ENCODE measurements at regions not wholly inside any gene's neighbourhood (a gene's known extent, or its start where the extent isn't known, plus 50 kb on each side); places are given as distances from the start of the nearest gene placed in this dataset.

DNA sequence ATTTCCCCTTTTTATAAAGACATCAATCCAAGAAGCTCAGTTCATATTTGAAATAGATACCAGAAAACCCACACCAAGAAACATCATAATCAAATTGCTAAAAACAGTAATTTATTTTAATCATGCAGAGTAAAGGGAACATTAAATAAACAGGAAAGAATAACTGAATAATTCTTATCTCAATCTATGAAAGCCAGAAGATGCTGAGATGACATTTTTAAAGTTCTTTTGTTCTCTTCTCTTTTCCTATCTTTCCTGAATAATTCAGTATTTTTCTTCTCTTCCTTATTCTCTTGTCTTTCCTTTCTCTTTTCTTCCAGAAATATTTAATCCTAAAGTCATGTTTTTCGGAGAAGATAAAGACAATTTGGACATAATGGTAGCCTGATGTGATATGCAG lies 259.0 kb upstream of the OPRM1 start:
- no peak for DNase-seq

DNA sequence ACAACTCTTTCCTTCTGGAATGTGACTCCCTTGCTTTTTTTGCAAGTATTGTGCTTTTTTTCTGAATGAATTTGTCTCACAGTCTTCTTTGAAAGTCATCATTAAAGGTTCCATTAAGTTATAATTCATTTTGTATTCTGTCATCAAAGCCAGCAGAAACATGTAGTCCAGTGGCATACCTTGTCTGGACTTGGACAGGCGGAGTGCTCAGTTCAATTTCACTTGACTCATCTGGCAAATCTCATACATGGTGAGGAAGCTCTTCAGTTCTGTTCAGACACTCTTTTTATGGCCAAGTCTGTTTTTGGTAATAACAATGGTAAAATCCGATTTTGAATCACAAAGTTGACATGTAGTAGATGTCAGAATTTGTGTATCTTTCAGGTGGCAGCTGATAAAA lies 260.8 kb upstream of the OPRM1 start:
- DNase-seq: no peak

DNA sequence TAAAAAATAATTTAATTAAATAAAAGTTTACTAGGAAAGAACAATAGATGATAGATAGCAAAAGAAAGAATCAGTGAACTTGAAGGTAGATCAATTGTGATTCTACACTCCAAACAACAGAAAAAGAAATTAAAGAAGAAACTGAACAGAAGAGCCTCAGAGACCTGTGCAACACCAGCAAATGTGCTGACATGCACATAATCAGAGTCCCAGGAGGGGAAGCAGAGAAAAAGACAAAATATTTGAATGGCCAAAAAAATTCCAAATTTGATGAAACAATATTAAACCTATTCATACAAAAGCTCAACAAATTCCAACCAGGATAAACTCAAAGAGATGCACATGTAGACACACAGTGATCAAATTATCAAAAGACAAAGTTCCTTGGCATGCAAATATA lies 267.5 kb upstream of the OPRM1 start:
- no peak for DNase-seq

DNA sequence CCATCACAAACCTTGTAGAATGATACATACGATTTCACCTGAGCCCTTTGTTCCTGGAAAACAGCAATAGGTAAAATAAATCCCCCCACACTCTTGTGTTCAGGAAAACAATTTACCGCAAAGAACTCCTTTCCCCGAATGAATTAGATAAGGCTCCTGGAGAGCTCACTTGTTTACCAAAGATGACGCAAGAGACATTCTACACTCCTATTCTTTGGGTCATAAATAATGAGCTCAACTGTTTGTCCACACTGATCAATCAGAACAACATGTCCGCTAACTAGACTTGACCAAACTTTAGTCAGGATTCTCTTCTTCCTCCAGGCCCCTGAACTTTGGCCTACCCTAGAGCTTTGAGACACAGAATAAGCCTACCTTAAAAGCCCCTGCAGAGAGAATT lies 271.9 kb upstream of the OPRM1 start:
- no peak for DNase-seq

DNA sequence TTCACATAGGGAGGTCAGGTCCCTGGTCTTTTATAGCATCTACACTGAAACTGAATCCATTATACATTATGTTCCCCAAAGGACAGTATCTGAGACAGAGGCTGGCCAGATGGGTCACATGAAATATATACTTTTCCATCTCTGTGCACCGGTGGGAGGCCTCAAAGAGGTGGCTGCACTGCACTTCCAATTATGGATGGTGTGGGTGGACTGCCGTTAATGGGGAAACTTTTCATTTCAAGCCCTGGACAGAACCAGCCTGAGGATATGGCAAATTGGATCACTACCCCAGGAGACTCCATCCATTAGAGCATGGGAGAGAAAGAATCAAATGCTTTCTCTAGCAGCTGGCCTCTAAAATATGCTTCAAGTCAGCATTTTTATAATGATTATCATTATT lies 280.5 kb upstream of the OPRM1 start:
- no peak for DNase-seq

DNA sequence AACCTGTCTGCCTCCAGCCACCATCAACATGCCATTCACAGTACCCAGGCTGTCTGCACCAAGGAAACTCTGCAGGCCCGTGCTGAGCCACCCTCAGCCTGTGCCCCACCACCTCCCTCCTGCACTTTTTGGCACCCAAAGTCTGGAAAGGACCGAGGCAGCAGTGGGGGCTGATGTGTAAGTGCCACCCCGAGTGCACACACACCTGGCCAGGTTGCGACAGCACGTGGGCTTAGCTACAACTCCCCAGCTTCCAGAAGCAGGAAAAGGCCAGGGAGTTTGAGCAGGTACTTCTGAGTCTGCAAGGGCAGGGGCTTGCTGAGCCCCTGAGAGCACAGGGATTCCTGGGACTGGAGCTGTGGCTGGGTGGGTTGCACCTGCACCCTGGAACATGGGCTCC lies 303.3 kb upstream of the OPRM1 start:
- DNase-seq: no peak

DNA sequence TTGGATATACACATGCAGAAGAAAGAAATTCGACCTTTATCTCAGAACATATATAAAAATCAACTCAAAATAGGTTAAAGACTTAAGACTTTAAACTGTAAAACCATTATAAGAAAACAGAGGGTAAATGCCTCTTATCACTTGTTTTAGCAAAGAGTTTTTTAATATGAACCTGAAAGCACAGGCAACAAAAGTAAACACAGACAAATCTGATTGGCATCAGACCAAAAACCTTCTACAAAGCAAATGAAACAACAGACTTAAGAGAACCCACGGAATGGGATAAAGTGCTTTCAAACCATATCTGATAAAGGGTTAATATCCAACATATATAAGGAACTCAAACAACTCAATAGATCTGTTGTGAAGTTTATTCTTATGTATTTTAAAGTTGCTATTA lies 309.9 kb upstream of the OPRM1 start:
- DNase-seq: no peak

DNA sequence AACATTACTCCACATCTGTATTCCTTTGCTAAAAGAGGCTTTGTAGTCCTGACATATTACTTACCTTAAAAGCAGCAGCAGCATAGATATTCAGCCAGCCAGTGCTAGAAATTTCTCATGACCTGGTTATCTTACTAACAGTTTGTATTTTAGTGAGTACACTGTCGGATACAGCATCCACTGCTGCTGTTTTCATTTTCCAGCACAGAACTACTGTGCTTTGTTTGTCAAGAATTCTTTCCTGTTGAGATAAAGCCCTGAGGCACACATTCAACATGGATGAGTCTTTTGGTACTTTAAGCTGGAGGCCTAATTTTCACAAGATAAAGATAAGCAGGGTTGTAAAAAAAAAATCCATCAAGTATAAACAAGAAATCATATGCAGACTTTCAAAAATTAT lies 311.2 kb upstream of the OPRM1 start:
- no peak for DNase-seq

DNA sequence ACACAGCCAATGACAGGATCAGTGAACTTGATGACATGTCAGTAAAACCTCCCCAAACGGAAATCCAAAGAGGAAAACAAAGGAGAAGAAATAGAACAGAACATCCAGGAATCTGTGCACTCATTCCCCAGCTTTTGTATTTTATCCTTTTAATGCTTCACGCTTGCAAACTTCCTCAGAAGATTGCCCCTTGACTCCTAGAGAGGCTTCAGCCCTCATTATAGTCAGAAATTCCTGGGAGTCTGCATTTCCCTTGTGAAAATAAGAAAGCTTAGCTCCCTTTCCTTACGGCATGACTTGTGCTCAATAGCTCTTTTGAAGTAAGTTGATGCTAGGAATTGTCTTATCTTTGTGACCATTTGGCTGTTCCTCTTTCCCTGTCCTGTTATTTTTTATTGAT lies 313.6 kb upstream of the OPRM1 start:
- DNase-seq: no peak

DNA sequence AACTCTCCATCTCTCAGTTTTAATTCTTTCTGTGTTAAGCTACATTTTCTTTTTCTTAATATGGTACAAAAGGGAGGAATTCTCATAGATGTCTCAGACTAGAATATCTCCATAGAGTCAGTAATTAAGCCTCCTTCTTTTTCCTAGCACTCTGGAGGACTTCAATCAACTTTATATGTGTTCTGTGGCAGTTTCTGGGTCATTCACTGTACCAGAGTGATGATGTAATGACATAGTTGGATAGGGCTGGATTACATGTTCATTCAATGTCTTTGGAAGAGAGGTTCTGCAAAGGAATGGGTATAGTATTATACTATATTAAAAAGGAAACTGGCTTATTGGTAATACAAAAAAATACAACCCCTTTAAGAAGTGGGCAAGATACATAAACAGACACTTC lies 318.3 kb upstream of the OPRM1 start:
- DNase-seq: no peak

DNA sequence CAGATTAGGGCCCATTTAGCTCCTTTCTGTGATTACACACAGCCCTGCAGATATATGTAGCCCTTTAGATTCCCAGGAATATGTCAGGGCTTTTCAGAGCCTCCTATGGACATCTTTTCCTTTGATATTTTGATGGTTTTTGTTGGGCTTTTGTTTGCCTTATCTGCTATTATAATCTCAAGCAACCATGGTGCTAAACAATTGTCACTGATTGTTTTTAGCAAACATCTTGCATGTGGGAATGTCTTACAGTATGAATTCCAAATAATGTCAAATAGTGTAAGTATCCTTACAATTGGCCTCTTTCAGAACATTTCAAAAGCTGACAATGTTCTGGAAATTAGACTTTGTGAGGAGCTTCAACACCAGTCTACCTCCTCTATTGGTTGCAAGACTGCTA lies 333.6 kb upstream of the OPRM1 start:
- no peak for DNase-seq

DNA sequence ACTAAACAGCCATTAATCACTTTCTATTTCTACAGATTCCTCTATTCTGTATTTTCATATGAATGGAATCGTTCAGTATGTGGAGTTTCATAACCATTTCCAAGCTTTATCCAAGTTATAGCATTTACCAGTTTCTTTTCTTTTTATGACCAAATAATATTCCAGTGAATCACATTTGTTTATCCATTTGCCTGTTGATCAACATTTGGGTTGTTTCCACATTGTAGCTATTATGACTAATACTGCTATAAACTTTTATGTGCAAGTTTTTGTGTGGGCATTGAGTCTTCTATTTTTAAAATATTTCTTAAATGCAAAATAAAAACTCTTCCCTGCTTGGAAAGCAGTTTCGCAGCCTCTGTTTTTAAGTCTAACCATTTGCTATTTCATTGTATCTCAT lies 336.4 kb upstream of the OPRM1 start:
- DNase-seq: no peak

DNA sequence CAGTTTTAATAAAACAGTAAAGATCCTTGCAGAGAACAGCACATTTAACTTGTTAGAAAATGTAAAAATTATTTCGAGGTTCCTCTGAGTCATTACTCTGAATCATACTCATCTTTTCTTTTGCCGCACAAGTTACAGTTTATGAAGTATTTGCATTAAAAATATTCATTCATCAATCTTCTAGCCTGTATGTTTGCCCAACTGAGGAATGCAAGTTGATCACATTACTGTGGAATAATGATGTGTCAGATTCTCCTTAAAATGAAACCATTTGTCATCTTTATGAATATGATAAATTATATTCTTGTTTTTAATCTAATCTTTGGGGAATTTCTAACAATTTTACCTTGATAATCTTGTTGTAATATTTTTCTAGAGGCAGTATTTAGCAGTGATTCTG lies 340.4 kb upstream of the OPRM1 start:
- no peak for DNase-seq

DNA sequence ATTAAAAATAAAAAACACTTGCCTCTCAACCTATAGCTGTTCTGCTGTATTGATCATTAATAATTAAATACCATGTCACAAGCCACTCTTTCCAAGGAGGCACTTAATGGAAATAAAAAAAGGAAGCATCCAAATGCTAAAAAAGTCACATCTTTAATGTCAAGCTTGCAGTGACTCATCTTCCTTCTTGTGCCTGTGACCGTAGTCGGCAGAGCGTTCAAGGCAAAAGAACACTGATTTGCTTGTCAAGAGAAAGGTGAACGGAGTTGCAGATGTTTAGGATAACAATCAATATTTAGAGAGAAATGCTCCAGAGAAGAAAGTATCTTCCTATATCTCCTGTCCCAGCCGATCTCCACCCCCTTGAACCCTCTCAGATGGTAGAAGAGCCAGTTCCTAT lies 341.0 kb upstream of the OPRM1 start:
- DNase-seq: no peak

DNA sequence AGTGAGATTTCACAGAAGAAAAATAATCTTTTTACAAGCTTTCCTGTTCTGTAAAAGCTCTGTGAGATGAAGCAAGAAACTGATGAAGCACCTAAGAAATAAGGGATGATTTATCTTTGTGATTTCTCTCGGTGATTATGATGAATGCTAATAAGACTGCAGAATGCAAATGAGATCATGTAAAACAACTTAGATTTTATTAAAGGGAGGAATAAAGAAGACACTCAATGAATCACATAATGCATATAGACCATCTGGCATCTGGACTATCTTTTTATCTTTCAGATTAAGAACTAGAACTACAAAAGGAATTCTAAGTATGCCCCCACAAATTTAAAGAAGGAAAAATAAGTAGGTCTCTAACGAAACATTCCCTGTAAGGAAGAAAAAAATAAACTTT lies 361.5 kb upstream of the OPRM1 start:
- DNase-seq: no peak

DNA sequence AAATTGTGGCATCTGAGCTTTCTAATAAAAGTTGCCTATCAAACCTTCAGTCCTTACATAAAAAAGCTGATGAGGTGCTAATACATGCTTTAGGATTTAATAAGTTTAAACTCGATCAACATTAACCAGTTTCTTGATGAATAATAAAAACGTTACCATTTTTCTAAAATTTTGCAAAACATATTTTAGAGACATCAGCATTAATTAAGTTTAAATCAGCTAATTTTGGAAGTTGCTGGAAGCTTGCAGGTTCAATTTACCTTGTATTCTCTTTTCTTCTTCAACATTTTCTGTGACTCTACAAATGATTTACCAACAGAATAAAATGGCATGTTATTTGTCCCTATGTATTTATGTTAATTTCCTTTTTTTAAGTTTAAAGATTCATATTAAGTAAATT lies 365.3 kb upstream of the OPRM1 start:
- DNase-seq: no peak

DNA sequence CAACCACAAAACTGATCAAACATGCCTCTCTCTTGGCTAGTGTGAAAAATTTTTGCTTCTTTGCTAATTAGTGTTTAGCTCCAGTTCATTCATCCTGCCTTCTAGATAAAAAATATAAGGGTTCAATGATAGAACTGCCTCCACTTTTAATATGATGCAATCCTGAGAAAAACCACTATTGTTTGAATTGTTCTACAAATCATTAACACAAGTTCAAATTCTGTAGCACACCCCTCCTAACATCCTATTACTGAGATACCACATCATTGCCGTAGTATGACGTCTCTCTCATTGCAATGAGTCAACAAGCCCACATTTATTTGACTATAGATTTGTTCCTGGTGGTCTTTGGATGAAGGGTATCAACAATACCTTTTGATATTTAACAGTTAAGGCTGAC lies 365.8 kb upstream of the OPRM1 start:
- DNase-seq: no peak

DNA sequence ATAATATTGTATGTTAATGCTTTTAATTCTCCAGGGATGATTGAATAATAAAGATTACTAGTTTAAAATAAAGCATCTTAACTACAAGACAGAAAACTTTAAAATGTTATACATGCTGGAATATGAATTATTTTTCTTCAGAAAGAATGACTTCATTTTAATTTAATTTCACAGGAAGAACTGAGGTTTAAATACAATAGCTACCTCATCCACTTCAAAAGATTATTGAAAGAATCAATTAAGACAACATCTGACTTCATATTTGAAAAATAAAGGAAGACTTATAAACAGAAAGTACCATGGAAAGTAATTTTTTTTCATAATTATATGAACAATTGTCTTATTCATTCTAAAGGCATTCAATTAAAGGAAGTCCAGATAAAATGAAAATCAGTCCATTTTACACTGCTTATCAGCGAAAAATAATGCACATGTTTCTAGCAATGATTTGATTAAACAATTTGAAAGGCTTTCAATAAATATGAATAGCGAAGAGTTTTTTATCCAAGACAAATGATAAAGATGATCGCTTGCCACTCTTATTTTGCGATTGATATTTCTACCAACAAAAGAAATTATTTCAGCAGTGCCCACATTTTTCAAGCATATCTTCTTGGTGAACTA lies 368.5 kb upstream of the OPRM1 start:
- no peak for DNase-seq

DNA sequence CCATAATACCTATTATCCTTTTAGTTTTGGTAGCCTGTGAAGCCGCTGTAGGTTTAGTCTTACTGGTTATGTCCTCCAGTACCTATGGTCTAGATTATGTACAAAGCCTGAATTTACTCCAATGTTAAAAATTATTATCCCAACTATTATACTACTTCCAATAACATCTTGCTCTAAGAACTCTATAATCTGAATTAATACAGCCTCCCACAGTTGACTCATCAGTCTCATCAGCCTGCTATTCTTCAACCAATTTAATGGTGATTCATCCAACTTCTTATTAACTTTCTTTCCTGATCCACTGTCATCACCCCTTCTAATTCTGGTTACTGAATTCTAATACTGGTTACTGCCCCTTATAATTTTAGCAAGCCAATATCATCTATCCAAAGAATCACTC lies 370.3 kb upstream of the OPRM1 start:
- no peak for DNase-seq

DNA sequence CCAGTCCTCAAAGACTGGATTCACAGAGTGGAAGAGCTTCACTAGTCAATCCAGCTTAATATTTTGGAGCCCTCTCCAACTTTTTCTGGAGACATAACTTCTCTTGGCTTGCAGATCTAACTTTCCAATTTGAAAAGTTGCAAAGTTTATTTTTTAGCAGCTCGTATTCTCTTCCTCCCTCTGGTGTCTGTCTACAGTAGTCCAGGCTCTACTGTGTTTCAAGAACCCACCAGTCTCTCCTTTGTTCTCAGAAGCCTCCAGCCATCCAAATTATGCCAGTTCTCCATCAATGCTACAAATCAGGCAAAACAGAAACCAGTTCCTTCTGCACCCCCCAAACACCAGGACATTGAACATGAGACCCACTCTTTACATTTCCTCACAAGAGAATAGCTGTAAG lies 376.1 kb upstream of the OPRM1 start:
- DNase-seq: no peak

DNA sequence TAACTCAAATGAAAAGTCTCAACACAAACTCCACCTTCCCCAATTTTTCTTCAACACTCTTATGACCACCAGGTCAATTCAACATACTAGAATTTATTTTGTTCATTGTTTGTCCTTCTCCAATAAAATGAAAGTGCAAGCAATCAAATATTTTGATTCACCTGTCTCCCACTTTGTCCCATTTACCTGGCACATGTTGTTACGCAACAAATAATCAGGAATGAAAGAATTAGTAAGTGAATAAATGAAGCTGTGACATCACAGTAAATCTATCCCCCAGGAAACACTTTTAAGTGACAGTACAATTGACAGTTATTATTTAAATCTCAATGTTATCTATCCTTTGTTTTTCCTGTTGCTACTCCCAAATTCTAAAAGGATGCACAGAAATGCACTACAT lies 393.7 kb upstream of the OPRM1 start:
- no peak for DNase-seq

DNA sequence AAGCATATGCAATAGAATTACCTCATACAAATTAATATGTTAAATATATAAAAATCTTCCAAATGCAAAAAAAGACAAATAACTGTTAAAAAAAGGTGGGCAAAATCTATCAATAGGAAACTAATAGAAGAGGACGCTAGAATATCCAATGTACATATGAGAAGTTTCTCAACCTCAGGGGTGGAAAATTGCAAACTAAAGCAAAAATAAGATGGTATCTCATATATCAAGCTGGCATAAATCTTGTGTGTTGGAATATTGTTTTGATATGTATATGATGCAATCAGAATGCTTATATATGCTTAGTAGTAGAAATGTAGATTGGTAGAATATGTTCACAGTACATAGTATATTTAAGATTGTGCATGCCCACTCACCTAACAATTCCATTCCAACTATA lies 395.0 kb upstream of the OPRM1 start:
- DNase-seq: no peak

DNA sequence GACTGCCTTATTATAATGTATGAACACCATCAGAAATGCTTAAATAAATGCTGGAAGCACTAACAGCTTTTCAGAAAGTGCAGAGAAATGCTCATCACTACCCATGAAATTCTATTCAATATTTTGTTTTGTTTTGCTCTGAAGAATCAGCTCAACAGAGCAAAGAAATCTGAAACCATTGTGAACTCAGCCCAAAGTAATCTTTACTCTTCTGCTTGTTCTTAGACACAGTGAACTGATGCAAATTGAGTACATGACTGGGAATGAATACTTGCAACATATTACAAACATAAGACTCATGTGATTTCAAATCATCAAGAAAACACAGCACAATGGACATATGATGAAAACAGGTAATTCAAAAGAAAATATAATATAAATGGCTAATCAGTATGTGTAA lies 404.6 kb upstream of the OPRM1 start:
- DNase-seq: no peak

DNA sequence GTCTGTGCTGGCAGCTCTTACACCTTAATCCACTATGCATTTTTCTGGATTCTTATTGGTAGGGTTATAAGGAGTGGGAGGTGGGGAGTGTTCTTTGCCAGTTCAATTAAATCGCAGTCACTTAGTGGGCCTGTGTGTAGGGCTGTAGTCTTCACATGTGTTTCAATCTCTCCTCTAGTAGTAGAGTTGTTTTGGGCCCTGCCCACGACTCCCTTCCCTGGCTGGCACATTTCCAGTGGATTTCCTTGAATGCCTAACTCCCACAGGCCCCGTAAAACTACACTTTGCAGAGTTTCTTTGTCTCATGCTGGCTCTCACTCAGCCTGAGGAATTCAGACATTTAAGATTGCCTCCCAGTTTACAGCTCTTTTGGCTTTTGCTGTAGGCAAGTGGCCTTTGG lies 414.0 kb upstream of the OPRM1 start:
- no peak for DNase-seq

DNA sequence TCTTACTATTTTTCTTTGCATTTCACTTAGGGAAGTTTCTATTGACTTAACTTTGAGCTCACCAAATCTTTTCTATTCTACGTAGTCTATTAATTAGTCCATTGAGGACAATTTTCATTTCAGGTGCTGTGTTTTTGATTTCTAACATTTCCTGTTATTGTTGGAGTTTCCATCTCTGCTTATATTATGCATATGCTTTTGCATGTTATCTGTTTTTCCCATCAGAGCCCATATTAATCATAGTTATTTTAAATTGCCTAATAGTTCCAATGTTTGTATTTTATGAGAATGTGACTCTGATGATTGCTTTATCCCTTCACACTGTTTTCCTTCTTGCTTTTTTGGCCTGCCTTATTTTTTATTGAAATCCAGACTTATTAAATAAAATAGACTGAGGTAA lies 414.5 kb upstream of the OPRM1 start:
- no peak for DNase-seq

DNA sequence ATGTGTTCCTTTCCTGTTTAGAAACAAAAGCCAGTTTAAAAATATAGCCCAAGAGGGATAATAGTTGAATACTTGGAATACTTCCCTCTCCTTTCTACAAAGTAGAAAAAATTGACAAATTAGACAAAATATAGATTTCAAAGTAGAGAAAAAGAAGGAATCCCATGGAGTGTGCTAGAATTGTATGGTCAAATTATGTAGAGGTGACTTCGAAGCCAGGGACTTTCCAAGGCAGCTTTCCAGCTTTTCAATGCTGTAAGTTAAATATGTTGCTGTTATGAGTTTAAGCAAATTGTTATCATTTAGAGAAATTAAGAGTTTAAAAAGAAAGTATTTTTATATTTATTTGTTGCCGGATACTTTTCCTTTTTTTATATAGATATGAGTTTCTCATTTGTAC lies 415.5 kb upstream of the OPRM1 start:
- no peak for DNase-seq

Measured in CD4-positive, alpha-beta T cell treated with Interleukin-21 for 1 hour (primary cell).